ENCODE measurements at regions not wholly inside any gene's neighbourhood (a gene's known extent, or its start where the extent isn't known, plus 50 kb on each side); places are given as distances from the start of the nearest gene placed in this dataset.

GRCh38 chr4:66429276-66429675, 759.0 kb upstream of the EPHA5 start:
- no peak for TF ChIP-seq TARDBP (IDR thresholded peaks at IDR 0.05)
- no peak for TF ChIP-seq BHLHE40 (IDR thresholded peaks at IDR 0.05; ENCODE audit: borderline replicate concordance)
- no peak for TF ChIP-seq HDGF (IDR thresholded peaks at IDR 0.05; ENCODE audit: borderline replicate concordance)
- no peak for TF ChIP-seq ZNF384 (IDR thresholded peaks at IDR 0.05)
- ChIA-PET POLR2A (no interaction called here), CTCF (no interaction called here)
- DNase-seq (ENCODE audit: extremely low spot score): no peak

- ChIA-PET CTCF (no interaction called here), POLR2A (no interaction called here)
- no peak for DNase-seq (ENCODE audit: extremely low spot score)
- TF ChIP-seq FOXM1 (IDR thresholded peaks at IDR 0.05; ENCODE audit: borderline replicate concordance) (no peak), SP1 (IDR thresholded peaks at IDR 0.05) (no peak), BHLHE40 (IDR thresholded peaks at IDR 0.05; ENCODE audit: borderline replicate concordance) (no peak), FOXA1 (IDR thresholded peaks at IDR 0.05) (no peak), CTBP1 (IDR thresholded peaks at IDR 0.05; ENCODE audit: borderline replicate concordance) (no peak), NFRKB (IDR thresholded peaks at IDR 0.05) (no peak)
Measured at GRCh38 chr4:66416425-66416824, 746.1 kb upstream of the EPHA5 start.

- ChIA-PET POLR2A (no interaction called here), CTCF (interaction anchor here (0.7 kb wide), 1 partner anchor 1017 kb away, joined by 3 read pairs; no protein-coding TSS in a partner anchor)
- DNase-seq (ENCODE audit: extremely low spot score): no peak
- no peak for TF ChIP-seq CTBP1 (IDR thresholded peaks at IDR 0.05; ENCODE audit: borderline replicate concordance)
- no peak for TF ChIP-seq FOXA1 (IDR thresholded peaks at IDR 0.05)
- no peak for TF ChIP-seq ARNT (IDR thresholded peaks at IDR 0.05)
- TF ChIP-seq HDGF (IDR thresholded peaks at IDR 0.05; ENCODE audit: borderline replicate concordance): no peak
- no peak for TF ChIP-seq SUZ12 (IDR thresholded peaks at IDR 0.05)
- TF ChIP-seq SP1 (IDR thresholded peaks at IDR 0.05): no peak
Measured at GRCh38 chr4:66404141-66404540, 733.9 kb upstream of the EPHA5 start.

- POLR2A ChIA-PET: no interaction called here
Measured at GRCh38 chr4:66376921-66377320, 706.6 kb upstream of the EPHA5 start.

GRCh38 chr4:66376396-66376795, 706.1 kb upstream of the EPHA5 start:
- ChIA-PET POLR2A (no interaction called here), CTCF (no interaction called here)
- TF ChIP-seq SP1 (IDR thresholded peaks at IDR 0.05): no peak
- TF ChIP-seq SUZ12 (IDR thresholded peaks at IDR 0.05): no peak
- no peak for TF ChIP-seq BHLHE40 (IDR thresholded peaks at IDR 0.05; ENCODE audit: borderline replicate concordance)
- no peak for TF ChIP-seq FOXK2 (IDR thresholded peaks at IDR 0.05)
- no peak for TF ChIP-seq LEF1 (IDR thresholded peaks at IDR 0.05; ENCODE audit: borderline replicate concordance)
- no peak for TF ChIP-seq NFRKB (IDR thresholded peaks at IDR 0.05)
- no peak for TF ChIP-seq ELF4 (IDR thresholded peaks at IDR 0.05)
- no peak for TF ChIP-seq L3MBTL2 (conservative IDR thresholded peaks at IDR 0.05)
- no peak for TF ChIP-seq TARDBP (IDR thresholded peaks at IDR 0.05)
- TF ChIP-seq ARNT (IDR thresholded peaks at IDR 0.05): no peak
- TF ChIP-seq ZNF384 (IDR thresholded peaks at IDR 0.05): no peak
- TF ChIP-seq FOXA1 (IDR thresholded peaks at IDR 0.05): no peak
- TF ChIP-seq PKNOX1 (IDR thresholded peaks at IDR 0.05): no peak
- TF ChIP-seq HDGF (IDR thresholded peaks at IDR 0.05; ENCODE audit: borderline replicate concordance): no peak
- no peak for TF ChIP-seq FOXM1 (IDR thresholded peaks at IDR 0.05; ENCODE audit: borderline replicate concordance)
- no peak for TF ChIP-seq CTBP1 (IDR thresholded peaks at IDR 0.05; ENCODE audit: borderline replicate concordance)
- DNase-seq (ENCODE audit: extremely low spot score): no peak

More at GRCh38 chr4:66376921-66377320, 706.6 kb upstream of the EPHA5 start:
- CTCF ChIA-PET: no interaction called here
- DNase-seq (ENCODE audit: extremely low spot score): no peak
- TF ChIP-seq ARNT (IDR thresholded peaks at IDR 0.05) (no peak), PKNOX1 (IDR thresholded peaks at IDR 0.05) (no peak), ELF4 (IDR thresholded peaks at IDR 0.05) (no peak), HDGF (IDR thresholded peaks at IDR 0.05; ENCODE audit: borderline replicate concordance) (no peak), FOXK2 (IDR thresholded peaks at IDR 0.05) (no peak), BHLHE40 (IDR thresholded peaks at IDR 0.05; ENCODE audit: borderline replicate concordance) (no peak), SUZ12 (IDR thresholded peaks at IDR 0.05) (no peak), CTBP1 (IDR thresholded peaks at IDR 0.05; ENCODE audit: borderline replicate concordance) (no peak), TARDBP (IDR thresholded peaks at IDR 0.05) (no peak), SP1 (IDR thresholded peaks at IDR 0.05) (no peak), ZNF384 (IDR thresholded peaks at IDR 0.05) (no peak), FOXM1 (IDR thresholded peaks at IDR 0.05; ENCODE audit: borderline replicate concordance) (no peak), L3MBTL2 (conservative IDR thresholded peaks at IDR 0.05) (no peak), NFRKB (IDR thresholded peaks at IDR 0.05) (no peak), FOXA1 (IDR thresholded peaks at IDR 0.05) (no peak), LEF1 (IDR thresholded peaks at IDR 0.05; ENCODE audit: borderline replicate concordance) (no peak)

- POLR2A ChIA-PET: no interaction called here
- CTCF ChIA-PET: no interaction called here
- TF ChIP-seq ZNF384 (IDR thresholded peaks at IDR 0.05) (no peak), L3MBTL2 (conservative IDR thresholded peaks at IDR 0.05) (no peak), FOXM1 (IDR thresholded peaks at IDR 0.05; ENCODE audit: borderline replicate concordance) (no peak), FOXK2 (IDR thresholded peaks at IDR 0.05) (no peak), ELF4 (IDR thresholded peaks at IDR 0.05) (no peak), SP1 (IDR thresholded peaks at IDR 0.05) (no peak), SUZ12 (IDR thresholded peaks at IDR 0.05) (no peak), LEF1 (IDR thresholded peaks at IDR 0.05; ENCODE audit: borderline replicate concordance) (no peak), ARNT (IDR thresholded peaks at IDR 0.05) (no peak), NFRKB (IDR thresholded peaks at IDR 0.05) (no peak), PKNOX1 (IDR thresholded peaks at IDR 0.05) (no peak), BHLHE40 (IDR thresholded peaks at IDR 0.05; ENCODE audit: borderline replicate concordance) (no peak), TARDBP (IDR thresholded peaks at IDR 0.05) (no peak), FOXA1 (IDR thresholded peaks at IDR 0.05) (no peak), CTBP1 (IDR thresholded peaks at IDR 0.05; ENCODE audit: borderline replicate concordance) (no peak), HDGF (IDR thresholded peaks at IDR 0.05; ENCODE audit: borderline replicate concordance) (no peak)
- no peak for DNase-seq (ENCODE audit: extremely low spot score)
Measured at GRCh38 chr4:66373268-66373667, 703.0 kb upstream of the EPHA5 start.
